GM19324 (cell line): ENCODE measurements at regions not wholly inside any gene's neighbourhood (a gene's known extent, or its start where the extent isn't known, plus 50 kb on each side); places are given as distances from the start of the nearest gene placed in this dataset.
"Not testable (repeated sequence)": the region's sequence is repeated elsewhere in the genome, so short reads cannot be mapped to it uniquely, and the experiment has no call there.

Experiments used
- ATAC-seq: cut with Tn5 transposase; IDR thresholded peaks from one replicate; pipeline ENCODE4 v1.9.1; 2021; ENCODE audit warnings: mild to moderate bottlenecking, moderate library complexity; ENCODE audit not compliant: unreplicated experiment, low FRiP score

DNA sequence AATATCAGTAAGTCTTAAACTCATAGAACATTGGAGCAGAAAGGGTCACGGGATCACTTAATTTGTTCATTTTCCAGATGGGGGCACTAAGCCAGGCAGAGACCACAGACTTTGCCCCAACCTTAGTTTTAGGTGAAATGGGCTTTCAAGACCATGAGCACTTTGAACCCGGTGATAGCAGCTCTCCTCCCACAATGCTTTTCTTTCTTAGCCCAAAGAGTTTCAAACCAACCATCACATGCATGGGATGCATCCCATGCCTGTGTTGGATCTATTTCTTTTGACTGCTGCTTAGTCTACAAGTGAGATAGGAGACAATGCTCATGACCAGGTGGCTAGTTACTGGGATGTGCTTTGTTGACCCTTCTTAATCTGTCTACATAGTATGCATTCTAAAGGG, 240.6 kb downstream of the NUF2 start:
- ATAC-seq, result no peak

DNA sequence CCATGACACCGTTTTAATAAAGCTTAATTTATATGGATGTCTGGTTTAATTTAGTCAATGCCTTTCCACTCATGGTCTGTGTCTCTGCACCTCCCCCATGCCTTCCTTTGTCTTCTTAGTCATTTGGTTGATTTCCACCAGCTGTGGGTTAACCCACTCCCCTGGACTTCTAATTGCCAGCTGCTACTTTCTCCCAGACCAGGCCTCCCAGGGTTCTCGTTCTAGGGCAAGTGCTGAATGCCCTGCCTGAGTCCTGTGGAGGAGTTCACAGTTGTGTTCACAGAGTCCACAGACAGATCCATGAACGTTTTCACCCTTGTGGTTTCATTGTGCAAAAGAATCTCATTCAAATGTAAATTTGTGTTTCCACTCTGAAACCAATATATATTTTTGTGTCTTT, 243.4 kb downstream of the NUF2 start:
- no peak for ATAC-seq

DNA sequence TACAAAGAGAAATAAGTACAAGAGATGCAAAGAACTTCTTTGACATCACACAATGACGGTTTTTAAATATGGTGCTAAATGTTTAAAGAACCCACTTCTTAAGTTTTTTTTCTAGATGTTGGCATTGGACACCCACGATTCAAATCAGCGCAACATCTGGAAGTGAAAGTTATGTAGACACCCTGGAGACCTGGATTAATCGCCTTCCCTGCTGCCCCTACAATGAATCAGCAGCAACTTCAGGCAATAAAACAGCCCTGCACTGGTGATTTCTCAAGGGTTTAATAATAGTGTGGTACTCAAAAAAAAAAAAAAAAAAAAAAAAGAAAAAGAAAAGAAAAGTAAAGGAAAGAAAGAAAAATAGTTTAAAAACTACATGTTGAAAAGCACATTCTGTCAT, 248.3 kb downstream of the NUF2 start:
- ATAC-seq, result no peak

DNA sequence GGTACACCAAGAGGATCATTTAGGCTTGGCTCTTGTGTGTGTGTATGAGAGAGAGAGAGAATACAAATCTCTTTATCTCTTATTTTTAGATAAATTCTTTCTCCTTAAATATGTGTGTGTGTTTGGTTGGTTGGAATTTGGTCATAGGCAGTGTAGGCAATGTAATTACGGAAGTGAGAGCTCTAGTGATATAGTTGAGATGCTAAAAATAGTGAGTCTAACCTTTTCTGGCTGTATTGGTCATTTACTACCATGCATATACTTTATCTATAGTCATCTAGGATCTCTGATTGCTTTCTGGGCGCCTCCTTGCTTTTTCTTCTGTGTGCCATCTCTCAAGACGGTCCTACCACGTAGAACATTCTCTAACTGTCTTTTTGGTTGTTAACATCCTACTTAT, 250.2 kb downstream of the NUF2 start:
- no peak for ATAC-seq

DNA sequence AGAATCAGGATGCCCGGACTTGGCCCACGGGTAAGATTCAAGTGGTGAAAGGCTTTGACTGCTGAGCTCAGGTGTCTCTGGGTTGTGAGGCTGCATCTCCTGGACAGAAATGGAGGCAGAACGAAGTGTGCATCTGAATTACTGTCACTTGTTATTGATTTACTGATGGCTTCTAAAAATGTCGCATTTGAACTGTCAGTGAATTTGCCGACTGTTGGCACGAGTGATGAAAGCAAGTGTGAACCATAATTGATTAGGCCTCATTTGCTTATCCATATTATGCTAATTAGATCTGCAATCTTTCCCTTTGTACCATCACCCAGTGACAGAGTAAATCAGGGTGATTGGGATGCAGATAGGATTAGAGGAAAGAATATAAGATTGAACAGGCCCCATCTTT, 252.4 kb downstream of the NUF2 start:
- ATAC-seq, result no peak

DNA sequence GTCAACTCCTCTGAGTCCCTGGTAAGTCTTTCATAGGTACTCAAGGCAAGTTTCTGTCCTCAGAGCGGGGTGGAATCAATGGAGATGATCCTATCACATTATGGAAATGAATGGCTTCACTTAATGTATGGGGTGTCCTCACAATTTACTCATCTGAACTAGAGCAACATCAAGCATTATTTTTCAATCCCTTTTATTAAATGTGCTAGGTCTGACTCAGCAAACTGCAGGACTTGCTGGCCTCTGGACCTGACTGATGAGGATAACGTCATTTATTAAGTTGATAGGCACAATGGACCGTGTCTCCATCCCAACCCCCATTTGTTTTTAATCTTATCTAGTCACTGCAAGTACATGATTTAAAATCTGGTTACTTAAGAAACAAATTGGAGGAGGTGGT, 259.2 kb downstream of the NUF2 start:
- no peak for ATAC-seq

DNA sequence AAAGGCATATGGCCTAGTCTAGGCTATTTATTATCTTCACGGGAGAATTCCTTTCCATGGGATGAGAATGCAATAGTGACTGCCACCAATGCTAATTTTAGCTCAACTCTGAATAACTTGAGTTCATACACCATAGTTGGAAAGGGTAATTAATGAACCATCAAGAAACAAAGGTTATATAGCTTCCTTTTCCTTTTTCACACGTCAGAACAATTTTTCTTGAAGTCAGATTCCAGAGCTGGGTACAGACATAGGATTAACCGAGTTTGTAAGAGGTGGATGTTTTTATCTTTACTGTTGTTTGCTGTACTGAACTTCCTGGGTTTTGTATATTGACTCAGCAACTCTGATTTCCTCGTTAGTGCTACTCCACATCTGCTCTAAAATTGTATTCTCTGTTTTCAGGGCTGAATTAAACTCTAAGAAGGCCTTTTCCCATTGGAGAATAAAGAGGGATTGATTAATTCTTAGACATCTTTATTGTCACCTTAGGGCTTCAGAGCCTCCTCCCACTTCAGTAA, 262.0 kb downstream of the NUF2 start:
- ATAC-seq, result no peak

DNA sequence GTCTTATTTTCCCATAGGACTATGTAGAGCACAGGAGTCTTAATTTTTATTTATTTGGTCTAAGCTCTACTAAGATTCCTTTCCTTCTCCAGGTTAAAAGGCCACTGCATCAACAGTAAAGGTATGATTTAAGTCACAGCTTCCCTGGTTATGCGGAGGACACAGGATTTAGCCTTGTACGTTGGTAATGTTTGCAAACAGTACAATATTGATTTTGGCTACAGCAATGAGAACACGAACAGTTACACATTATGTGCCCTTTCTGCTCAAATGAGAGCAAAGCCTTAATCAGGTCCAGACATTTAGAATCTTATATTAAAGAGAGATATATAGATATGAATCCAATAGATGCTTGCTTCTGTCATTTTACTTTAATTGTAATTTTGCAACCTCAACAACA, 264.0 kb downstream of the NUF2 start:
- ATAC-seq, result no peak

DNA sequence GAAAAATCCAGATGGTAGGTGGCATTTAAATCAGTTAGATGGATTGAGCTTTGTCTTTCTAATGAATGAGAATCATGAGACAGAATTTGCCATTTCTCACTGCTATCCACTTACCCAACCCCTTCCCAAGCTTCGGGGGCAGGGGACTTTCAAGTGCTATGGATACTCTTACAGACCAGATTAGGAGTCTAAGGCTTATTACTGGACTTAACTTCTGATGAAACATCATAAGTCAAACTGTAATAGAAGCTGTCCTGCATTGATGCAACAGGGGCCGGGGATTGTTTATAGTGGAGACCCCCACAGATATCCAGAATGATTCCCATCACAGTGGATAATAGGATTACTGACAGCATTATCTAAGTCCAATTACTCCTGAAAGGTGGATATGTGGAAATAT, 267.0 kb downstream of the NUF2 start:
- ATAC-seq, result no peak

DNA sequence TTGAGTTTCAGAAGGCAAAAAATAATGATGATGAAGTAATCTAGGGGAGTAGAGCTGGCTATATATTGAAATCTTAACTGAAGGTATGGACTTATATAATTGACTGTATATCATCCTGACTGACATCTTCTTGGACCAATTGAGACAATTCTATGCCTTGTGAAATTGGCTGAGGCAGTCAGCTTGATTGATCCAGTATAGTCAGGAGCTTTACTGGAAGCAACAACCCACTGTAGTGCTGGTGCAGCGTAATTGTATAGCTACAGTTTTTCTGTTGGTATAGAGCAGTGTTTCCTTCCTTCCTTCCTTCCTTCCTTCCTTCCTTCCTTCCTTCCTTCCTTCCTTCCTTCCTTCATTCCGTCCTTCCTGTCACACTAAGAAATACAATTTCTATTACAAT, 268.0 kb downstream of the NUF2 start:
- no peak for ATAC-seq

DNA sequence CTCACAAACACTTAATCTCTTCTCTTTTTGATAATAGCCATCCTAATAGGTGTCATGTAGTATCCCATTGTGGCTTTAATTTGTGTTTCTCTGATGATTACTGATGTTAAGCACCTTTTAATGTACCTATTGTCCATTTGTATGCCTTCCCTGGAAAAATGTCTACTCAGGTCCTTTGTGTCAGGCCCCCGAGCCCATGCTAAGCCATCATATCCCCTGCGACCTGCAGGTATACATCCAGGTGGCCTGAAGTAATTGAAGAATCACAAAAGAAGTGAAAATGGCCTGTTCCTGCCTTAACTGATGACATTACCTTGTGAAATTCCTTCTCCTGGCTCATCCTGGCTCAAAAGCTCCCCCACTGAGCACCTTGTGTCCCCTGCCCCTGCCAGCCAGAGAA, 269.4 kb downstream of the NUF2 start:
- not testable (repeated sequence) for ATAC-seq

DNA sequence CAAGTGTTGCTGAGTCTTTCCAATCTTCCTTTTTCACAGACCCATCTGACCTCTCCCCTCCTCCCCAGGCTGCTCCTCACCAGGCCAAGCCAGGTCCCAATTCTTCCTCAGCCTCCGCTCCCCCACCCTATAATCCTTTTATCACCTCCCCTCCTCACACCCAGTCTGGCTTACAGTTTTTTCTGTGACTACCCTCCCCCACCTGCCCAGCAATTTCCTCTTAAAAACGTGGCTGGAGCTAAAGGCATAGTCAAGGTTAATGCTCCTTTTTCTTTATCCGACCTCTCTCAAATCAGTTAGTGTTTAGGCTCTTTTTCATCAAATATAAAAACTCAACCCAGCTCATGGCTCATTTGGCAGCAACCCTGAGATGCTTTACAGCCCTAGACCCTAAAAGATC, 270.9 kb downstream of the NUF2 start:
- not testable (repeated sequence) for ATAC-seq

DNA sequence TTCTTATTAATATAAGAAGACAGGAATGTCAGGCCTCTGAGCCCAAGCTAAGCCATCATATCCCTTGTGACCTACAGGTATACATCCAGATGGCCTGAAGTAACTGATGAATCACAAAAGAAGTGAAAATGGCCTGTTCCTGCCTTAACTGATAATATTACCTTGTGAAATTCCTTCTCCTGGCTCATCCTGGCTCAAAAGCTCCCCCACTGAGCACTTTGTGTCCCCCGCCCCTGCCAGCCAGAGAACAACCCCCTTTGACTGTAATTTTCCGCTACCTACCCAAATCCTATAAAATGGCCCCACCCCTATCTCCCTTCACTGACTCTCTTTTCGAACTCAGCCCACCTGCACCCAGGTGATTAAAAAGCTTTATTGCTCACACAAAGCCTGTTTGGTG, 274.4 kb downstream of the NUF2 start:
- ATAC-seq, result not testable (repeated sequence)

DNA sequence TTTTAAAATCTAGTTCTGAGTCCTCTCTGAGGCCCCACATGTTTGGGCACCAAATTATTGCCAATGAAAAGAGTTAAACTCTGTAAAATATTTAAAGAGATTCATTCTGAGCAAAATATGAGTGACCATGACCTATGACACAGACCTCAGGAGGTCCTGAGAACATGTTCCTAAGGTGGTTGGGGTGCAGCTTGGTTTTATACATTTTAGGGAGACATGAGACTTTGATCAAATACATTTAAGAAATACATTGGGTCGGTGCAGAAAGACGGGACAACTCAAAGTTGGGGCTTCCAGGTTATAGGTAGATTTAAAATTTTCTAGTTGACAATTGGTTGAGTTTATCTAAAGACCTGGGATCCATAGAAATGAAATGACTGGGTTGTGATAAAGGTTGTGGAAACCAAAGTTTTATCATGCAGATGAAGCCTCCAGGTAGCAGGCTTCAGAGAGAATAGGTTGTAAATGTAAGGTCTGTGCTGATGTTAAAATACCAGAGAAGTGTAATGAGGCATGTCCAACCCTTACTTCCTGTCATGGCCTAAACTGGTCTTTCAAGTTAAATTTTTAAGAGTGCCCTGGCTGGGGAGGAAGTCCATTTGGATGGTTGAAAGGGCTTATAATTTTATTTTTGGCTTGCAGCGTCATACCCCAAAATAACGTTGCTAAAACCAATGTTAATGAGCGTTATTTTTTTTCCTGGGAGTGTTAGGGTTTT, 274.9 kb downstream of the NUF2 start:
- no peak for ATAC-seq

DNA sequence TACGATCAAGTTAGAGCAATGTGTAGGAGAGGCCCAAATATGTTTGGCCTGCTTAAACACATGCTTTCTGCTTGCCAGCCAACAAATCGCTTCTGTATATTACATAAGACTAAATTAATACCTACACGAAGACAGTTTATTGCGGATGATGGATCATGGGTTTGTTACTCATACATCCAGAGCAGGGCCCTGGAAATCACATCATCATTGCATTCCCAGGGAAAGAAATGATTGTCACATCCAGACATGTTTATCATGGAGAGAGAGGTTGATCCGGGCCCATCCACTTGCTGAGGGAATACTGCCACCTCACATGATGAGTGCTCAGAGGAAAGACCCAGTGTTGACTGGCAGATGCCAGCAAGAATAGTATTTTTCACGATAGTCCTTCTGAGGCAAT, 282.6 kb downstream of the NUF2 start:
- no peak for ATAC-seq

DNA sequence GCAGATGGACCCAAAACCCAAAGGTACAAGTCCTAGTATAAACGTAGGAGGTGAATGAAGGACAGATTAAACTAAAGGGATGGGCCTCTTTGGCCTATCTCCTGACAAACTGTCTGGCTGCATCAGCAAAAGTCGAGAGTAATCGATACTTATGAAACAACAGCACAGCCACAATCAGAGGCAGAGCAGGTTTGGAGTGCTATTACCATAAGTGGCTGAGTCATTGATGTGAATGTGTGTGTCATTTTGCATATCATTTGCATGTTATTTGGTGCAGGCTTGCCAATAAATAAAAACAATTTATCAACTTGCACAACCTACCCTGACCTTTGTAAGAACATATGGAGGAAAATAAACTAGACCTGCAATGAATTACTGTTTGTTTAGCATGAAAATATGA, 283.1 kb downstream of the NUF2 start:
- ATAC-seq, result no peak

DNA sequence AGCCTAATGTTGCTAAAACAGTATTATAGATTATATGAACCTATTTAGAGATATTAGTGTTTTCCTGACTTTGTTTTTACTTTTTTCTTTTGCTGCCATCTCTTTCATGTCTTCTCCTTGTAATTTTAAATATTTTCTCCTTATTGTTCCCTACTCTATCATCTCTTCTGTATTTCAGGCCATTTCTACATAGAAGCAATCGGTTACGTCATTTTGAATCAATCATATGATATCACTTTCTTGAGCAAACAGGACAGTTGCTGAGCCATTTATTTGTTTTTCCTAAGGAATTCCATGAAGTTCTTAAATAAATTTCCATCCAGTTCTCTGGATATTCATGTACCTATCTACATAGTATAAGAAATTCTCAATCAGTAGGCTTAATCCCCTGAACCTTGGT, 287.2 kb downstream of the NUF2 start:
- no peak for ATAC-seq

DNA sequence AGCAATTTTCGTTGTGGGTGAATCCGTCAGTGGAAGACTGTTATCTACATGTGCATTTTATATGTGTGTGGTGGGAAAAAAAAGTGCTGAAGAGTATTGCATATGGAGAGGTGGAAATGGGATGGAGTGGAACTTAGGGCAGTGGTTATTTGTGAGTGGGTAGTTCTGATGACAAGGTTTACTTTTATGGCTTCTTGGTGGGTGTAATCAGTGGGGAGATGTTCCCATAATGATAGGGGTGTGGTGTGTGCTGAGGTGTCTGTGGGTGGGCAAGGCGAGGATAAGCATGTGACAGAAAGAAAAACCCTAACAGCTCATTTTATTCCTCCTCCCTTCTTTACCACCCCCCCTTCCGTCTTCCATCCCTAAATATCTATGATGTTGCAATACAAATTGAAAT, 288.1 kb downstream of the NUF2 start:
- ATAC-seq, result no peak

DNA sequence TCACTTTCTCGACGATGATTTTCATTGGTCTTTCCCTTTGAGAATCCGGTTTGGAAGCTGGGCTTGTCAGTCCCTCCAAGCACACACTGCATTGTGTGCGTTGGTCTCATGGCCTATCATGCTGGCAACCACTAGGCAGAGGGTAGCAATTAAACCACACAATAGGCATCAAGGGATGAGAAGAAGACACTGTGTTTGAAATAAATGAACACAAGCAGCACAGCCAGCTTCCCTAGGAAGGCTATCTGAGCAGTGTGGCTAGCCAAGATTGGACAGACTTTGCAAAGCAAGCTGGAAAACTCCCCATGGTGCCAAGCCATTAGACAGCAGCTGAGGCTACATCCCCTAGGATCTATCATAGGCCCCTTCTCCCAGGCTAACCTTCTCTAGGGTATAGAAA, 288.7 kb downstream of the NUF2 start:
- no peak for ATAC-seq

DNA sequence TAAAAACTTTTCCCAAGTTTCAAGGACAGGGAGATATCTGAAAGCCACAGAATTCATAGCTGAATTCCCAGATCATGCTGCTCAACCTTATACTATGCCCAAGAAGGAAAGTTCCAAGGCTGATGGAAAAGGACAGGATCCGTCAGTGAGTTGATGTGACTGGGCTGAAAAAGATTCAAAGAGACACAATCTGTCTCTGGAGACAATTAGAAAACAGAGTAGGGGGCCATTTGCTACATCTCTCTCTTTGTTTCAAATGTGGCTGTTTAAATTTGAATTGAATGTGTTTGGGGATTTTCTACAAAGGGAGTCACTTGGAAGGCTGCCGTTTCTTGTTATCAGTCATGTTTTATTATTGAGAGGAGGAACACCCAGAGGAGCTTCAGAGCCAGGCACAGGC, 292.6 kb downstream of the NUF2 start:
- no peak for ATAC-seq

DNA sequence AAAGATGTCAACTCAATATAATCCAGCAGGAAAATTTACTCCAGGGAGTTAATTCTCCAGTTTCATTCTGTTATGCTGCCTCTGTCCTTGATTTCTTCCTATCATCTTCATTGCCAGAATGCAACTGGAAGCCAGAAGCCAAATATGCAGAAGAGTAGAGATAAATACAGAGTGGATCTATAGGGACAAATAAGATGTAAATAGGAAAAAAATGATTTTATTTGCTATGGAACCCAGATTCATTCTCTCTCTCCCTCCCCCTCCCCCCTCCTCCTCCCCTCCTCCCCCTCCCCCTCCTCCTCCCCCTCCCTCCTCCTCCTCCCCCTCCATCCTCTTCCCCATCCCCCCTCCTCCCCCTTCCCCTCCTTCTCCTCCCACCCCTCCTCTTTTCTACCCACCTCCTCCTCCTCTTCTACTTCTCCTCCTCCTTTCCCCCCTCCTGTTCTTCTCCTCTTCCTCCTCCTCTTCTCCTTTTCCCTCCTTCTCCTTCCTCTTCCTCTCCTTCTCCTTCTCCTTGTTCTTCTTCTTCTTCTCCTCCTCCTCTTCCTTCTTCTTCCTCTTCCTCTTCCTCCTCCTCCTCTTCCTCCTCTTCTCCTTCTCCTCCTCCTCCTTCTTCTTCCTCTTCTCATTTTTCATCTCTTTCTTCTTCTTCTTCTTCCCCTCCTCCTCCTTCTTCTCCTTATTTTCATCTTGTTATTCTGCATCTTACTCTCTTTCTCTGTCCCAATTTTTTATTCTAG, 306.4 kb downstream of the NUF2 start:
- ATAC-seq, result no peak

DNA sequence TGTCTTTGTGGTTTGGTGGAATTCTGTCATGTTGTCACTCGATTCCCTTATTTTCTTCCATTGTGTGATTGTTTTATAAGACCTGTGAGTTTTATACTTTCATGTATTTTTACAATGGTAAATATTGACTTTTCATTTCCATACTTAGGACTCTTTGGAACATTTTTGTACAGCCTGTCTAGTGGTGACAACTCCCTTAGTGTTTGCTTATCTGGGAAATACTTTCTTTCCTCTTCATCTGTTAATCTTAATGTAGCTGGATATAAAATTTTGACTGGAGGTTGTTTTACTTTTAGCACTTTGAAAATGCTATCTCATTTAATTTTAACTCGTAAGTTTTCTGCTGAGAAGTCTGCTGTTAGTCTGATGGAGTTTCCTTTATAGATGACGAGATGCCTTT, 310.5 kb downstream of the NUF2 start:
- ATAC-seq, result no peak
